GM06990 (cell line): ENCODE measurements at regions not wholly inside any gene's neighbourhood (a gene's known extent, or its start where the extent isn't known, plus 50 kb on each side); places are given as distances from the start of the nearest gene placed in this dataset.

Experiments
- DNase-seq: peaks from one replicate; pipeline ENCODE4 v3.0.0-alpha.2; 2011; ENCODE audit not compliant: insufficient read length; ENCODE audit errors: extremely low read depth
- H3K27me3 ChIP-seq: replicated peaks from 2 replicates; pipeline ENCODE4 v1.6.0; 2011; ENCODE audit warnings: low read length; ENCODE audit not compliant: control insufficient read depth, insufficient read depth
- H3K36me3 ChIP-seq: 2 replicates; pipeline ENCODE4 v1.5.1; 2011; ENCODE audit warnings: low read length; ENCODE audit not compliant: control insufficient read depth, insufficient read depth
- H3K4me3 ChIP-seq: replicated peaks from 2 replicates; pipeline ENCODE4 v1.5.1; 2011; ENCODE audit warnings: low read depth, mild to moderate bottlenecking, control low read depth, low read length
- CTCF ChIP-seq: IDR thresholded peaks from 2 replicates; pipeline ENCODE4 v1.5.1; 2011; ENCODE audit warnings: low read length, control low read depth, mild to moderate bottlenecking, inconsistent platforms; ENCODE audit not compliant: insufficient read depth, poor library complexity, severe bottlenecking

GRCh38 chr3:10599017-10599416 lies 93.6 kb upstream of the ATP2B2 start:
- no peaks in the 10 kb centered on the region; the same call in 1 of the 2 replicates for H3K27me3 ChIP-seq
- DNase-seq, result no peak
- no peak for TF ChIP-seq CTCF

GRCh38 chr3:10599444-10599843 lies 94.1 kb upstream of the ATP2B2 start:
- no peak for DNase-seq
- Histone ChIP-seq H3K4me3 (no peak overlapping the region), H3K27me3 (no peaks in the 10 kb centered on the region; the same call in 1 of the 2 replicates), H3K36me3 (no peaks in the 10 kb centered on the region)
- TF ChIP-seq CTCF, result no peak

More at GRCh38 chr3:10599017-10599416, 93.6 kb upstream of the ATP2B2 start:
- H3K36me3 ChIP-seq, result no peaks in the 10 kb centered on the region
- no peak overlapping the region for H3K4me3 ChIP-seq

DNA sequence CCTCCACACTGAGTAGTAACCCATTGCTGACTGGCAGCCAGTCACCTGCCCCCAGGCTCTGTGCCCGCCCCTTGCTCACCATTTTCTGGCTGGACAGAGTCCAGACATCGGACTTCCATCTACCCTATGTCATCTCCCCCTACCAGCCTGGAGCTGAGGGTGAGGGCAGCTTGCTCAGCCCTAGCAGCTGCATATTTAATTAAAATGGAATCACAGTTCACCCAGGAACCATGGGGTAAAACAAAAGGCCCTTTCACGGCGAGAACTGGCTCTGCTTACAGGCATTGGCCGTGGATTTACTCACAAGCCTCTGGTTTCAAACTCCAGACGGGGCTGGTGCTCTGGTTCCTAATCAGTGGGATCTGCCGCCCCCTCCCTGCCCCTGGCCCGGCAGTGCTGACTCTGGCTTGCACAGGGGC lies 94.9 kb upstream of the ATP2B2 start:
- no peak for TF ChIP-seq CTCF
- Histone ChIP-seq H3K27me3 (no peaks in the 10 kb centered on the region; the same call in 1 of the 2 replicates), H3K4me3 (no peak overlapping the region), H3K36me3 (no peaks in the 10 kb centered on the region)
- no peak for DNase-seq

DNA sequence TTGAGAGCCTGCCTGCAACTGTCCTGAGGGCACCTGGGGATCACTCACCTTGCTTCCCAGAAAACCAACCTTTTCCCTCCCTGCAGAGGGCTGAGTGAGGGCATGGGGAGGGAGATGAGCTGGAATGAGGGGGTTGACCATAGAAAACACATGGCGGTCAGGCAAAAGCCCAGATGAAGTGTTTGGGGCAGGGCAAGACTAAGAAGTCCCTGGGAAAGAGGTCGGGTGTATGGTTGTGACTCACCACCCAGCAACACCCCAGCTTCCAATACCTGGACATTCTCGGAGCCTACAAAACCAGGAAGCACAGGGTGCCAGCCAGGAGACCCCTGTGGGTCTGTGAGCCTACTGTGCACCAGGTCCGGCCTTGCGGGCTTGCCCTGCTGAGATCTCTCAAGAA lies 95.3 kb upstream of the ATP2B2 start:
- Histone ChIP-seq H3K27me3 (no peaks in the 10 kb centered on the region; the same call in 1 of the 2 replicates), H3K36me3 (no peaks in the 10 kb centered on the region), H3K4me3 (no peak overlapping the region)
- DNase-seq, result no peak
- no peak for TF ChIP-seq CTCF

GRCh38 chr3:10601151-10601856 lies 95.9 kb upstream of the ATP2B2 start:
- Histone ChIP-seq H3K27me3 (no peaks in the 10 kb centered on the region; the same call in 1 of the 2 replicates), H3K4me3 (no peak overlapping the region), H3K36me3 (no peaks in the 10 kb centered on the region)
- no peak for DNase-seq
- no peak for TF ChIP-seq CTCF
